ENCODE measurements at regions not wholly inside any gene's neighbourhood (a gene's known extent, or its start where the extent isn't known, plus 50 kb on each side); places are given as distances from the start of the nearest gene placed in this dataset.

DNA sequence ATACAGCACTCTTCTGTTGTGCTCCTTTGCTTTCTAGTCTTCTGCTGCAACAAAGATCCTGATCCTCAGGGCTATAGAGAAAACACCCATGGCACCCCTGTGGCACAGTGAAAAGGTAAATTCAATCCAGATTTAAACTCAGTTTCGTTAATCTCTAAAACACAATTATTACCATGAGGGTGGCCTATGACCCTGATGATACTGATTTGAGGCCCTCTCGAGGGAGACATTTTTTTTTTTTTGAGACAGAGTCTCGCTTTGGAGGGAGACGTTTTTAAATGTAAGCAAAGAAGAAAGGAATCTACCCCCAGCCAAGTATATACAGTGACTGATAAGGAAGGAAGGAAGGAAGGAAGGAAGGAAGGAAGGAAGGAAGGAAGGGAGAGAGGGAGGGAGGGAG is 967.8 kb upstream of the DIAPH2 start:
- WGBS (ENCODE audit: extremely low coverage, insufficient coverage, insufficient read length): no CpG with 5 or more reads among the region's 4 CpGs
- Histone ChIP-seq H3K27me3 (ENCODE audit: insufficient read depth, low read length) (no peaks in the 10 kb centered on the region), H3K36me3 (ENCODE audit: control insufficient read depth in 1 of 2, insufficient read depth in 2 of 2, low read length in 2 of 2) (no peaks in the 10 kb centered on the region), H3K4me3 (ENCODE audit: low read depth, low read length) (no peak overlapping the region), H3K79me2 (ENCODE audit: control insufficient read depth, insufficient read depth, low read length, poor library complexity) (no peaks in the 10 kb centered on the region), H3K9me3 (ENCODE audit: insufficient read depth, low read depth, low read length) (no peaks in the 10 kb centered on the region), H2AFZ (ENCODE audit: insufficient read depth, low read length, poor library complexity) (no peak overlapping the region), H4K12ac (ENCODE audit: low read depth, low read length) (no peak overlapping the region), H2BK120ac (ENCODE audit: insufficient read depth, low read length, poor library complexity) (no peak overlapping the region), H3K18ac (ENCODE audit: low read length) (no peak overlapping the region), H4K8ac (ENCODE audit: low read depth, low read length) (no peak overlapping the region), H3K27ac (ENCODE audit: low read depth, low read length) (no peak overlapping the region), H3K9ac (ENCODE audit: low read length) (no peak overlapping the region), H3K79me1 (ENCODE audit: low read length) (no peaks in the 10 kb centered on the region), H3K4me2 (ENCODE audit: low read length) (no peak overlapping the region), H4K91ac (ENCODE audit: low read depth, low read length) (no peak overlapping the region), H2BK12ac (ENCODE audit: low read length) (no peak overlapping the region), H2BK5ac (ENCODE audit: low read depth, low read length, poor library complexity) (no peak overlapping the region), H3K23ac (ENCODE audit: low read length) (no peak overlapping the region), H3K4ac (ENCODE audit: low read depth, low read length) (no peak overlapping the region), H3K4me1 (ENCODE audit: control insufficient read depth in 1 of 2, insufficient read depth in 2 of 2, low read length in 2 of 2) (no peaks in the 10 kb centered on the region), H3K14ac (ENCODE audit: low read length) (no peak overlapping the region), H2AK5ac (ENCODE audit: low read length) (no peak overlapping the region)
- no peak for DNase-seq

DNA sequence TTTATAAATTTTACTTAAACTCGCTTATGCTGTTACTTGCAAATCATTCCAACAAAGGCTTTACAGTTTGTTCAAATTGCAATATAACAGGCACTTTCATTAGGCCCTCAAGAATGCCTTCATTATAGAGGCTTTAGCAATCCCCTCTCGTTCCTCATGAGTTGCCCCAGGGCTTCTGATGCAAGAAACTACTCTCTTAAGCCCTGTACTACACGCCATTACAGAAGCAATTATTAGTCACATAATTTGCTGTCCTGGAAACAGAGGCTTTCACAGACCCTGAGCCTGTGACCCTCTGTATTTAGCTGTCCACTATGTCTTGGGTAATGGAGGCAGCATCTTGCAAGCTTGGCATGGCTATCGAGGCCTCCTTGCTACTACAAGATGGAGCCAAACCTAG is 965.9 kb upstream of the DIAPH2 start:
- Histone ChIP-seq H3K36me3 (ENCODE audit: control insufficient read depth in 1 of 2, insufficient read depth in 2 of 2, low read length in 2 of 2) (no peaks in the 10 kb centered on the region), H2BK5ac (ENCODE audit: low read depth, low read length, poor library complexity) (no peak overlapping the region), H3K27ac (ENCODE audit: low read depth, low read length) (no peak overlapping the region), H3K9ac (ENCODE audit: low read length) (no peak overlapping the region), H3K14ac (ENCODE audit: low read length) (no peak overlapping the region), H3K18ac (ENCODE audit: low read length) (no peak overlapping the region), H2BK120ac (ENCODE audit: insufficient read depth, low read length, poor library complexity) (no peak overlapping the region), H3K79me1 (ENCODE audit: low read length) (no peaks in the 10 kb centered on the region), H2AFZ (ENCODE audit: insufficient read depth, low read length, poor library complexity) (no peak overlapping the region), H3K4me3 (ENCODE audit: low read depth, low read length) (no peak overlapping the region), H3K4me2 (ENCODE audit: low read length) (no peak overlapping the region), H4K12ac (ENCODE audit: low read depth, low read length) (no peak overlapping the region), H3K79me2 (ENCODE audit: control insufficient read depth, insufficient read depth, low read length, poor library complexity) (no peaks in the 10 kb centered on the region), H2AK5ac (ENCODE audit: low read length) (no peak overlapping the region), H3K4ac (ENCODE audit: low read depth, low read length) (no peak overlapping the region), H3K23ac (ENCODE audit: low read length) (no peak overlapping the region), H4K8ac (ENCODE audit: low read depth, low read length) (no peak overlapping the region), H4K91ac (ENCODE audit: low read depth, low read length) (no peak overlapping the region), H3K4me1 (ENCODE audit: control insufficient read depth in 1 of 2, insufficient read depth in 2 of 2, low read length in 2 of 2) (no peaks in the 10 kb centered on the region), H3K27me3 (ENCODE audit: insufficient read depth, low read length) (no peaks in the 10 kb centered on the region), H2BK12ac (ENCODE audit: low read length) (no peak overlapping the region), H3K9me3 (ENCODE audit: insufficient read depth, low read depth, low read length) (no peaks in the 10 kb centered on the region)
- no CpG with 5 or more reads among the region's 4 CpGs for WGBS (ENCODE audit: extremely low coverage, insufficient coverage, insufficient read length)
- DNase-seq: peak in 1 of 2 donors; percentile 27

GRCh38 chrX:95721011-95721410 is 963.6 kb upstream of the DIAPH2 start:
- WGBS (ENCODE audit: extremely low coverage, insufficient coverage, insufficient read length): no CpG with 5 or more reads among the region's 4 CpGs
- H3K4me3 ChIP-seq (ENCODE audit: low read depth, low read length): no peak overlapping the region
- H3K36me3 ChIP-seq (ENCODE audit: control insufficient read depth in 1 of 2, insufficient read depth in 2 of 2, low read length in 2 of 2): no peaks in the 10 kb centered on the region
- H3K9me3 ChIP-seq (ENCODE audit: insufficient read depth, low read depth, low read length): no peaks in the 10 kb centered on the region
- H3K4me1 ChIP-seq (ENCODE audit: control insufficient read depth in 1 of 2, insufficient read depth in 2 of 2, low read length in 2 of 2): no peaks in the 10 kb centered on the region
- H4K91ac ChIP-seq (ENCODE audit: low read depth, low read length): no peak overlapping the region
- no peak overlapping the region for H4K12ac ChIP-seq (ENCODE audit: low read depth, low read length)
- no peak overlapping the region for H3K4me2 ChIP-seq (ENCODE audit: low read length)
- no peak overlapping the region for H3K27ac ChIP-seq (ENCODE audit: low read depth, low read length)
- H4K8ac ChIP-seq (ENCODE audit: low read depth, low read length): no peak overlapping the region
- no peak overlapping the region for H2AK5ac ChIP-seq (ENCODE audit: low read length)
- H3K27me3 ChIP-seq (ENCODE audit: insufficient read depth, low read length): no peaks in the 10 kb centered on the region
- no peak overlapping the region for H3K4ac ChIP-seq (ENCODE audit: low read depth, low read length)
- H3K79me2 ChIP-seq (ENCODE audit: control insufficient read depth, insufficient read depth, low read length, poor library complexity): no peaks in the 10 kb centered on the region
- H3K9ac ChIP-seq (ENCODE audit: low read length): no peak overlapping the region
- no peak overlapping the region for H2BK120ac ChIP-seq (ENCODE audit: insufficient read depth, low read length, poor library complexity)
- DNase-seq: no peak
- H3K23ac ChIP-seq (ENCODE audit: low read length): no peak overlapping the region
- H3K14ac ChIP-seq (ENCODE audit: low read length): no peak overlapping the region
- no peak overlapping the region for H2AFZ ChIP-seq (ENCODE audit: insufficient read depth, low read length, poor library complexity)
- no peak overlapping the region for H3K18ac ChIP-seq (ENCODE audit: low read length)
- no peaks in the 10 kb centered on the region for H3K79me1 ChIP-seq (ENCODE audit: low read length)
- H2BK5ac ChIP-seq (ENCODE audit: low read depth, low read length, poor library complexity): no peak overlapping the region
- no peak overlapping the region for H2BK12ac ChIP-seq (ENCODE audit: low read length)

DNA sequence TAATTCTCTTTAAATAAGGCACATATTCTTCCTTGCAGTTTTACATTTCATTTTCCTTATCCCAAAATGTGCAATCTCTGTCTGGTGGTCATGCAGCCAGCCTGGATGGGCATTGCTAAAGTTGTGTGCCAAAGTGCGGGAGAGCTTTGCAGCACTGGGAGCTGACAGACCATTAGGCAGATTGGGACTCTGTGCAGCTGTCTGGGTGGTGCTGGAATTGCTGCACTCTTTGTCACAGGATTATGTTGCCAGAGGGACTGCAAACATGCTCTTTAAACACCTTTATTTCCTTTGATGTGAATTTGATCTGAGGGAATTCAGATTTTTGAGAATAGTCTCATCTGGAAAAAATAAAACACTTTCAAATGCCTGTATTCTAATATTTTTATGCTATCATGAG is 956.2 kb upstream of the DIAPH2 start:
- no peak overlapping the region for H3K9ac ChIP-seq (ENCODE audit: low read length)
- no peak overlapping the region for H3K18ac ChIP-seq (ENCODE audit: low read length)
- H4K12ac ChIP-seq (ENCODE audit: low read depth, low read length): no peak overlapping the region
- H3K4me1 ChIP-seq (ENCODE audit: control insufficient read depth in 1 of 2, insufficient read depth in 2 of 2, low read length in 2 of 2): no peaks in the 10 kb centered on the region
- WGBS (ENCODE audit: extremely low coverage, insufficient coverage, insufficient read length): no CpG with 5 or more reads among the region's 1 CpG
- no peak overlapping the region for H2BK120ac ChIP-seq (ENCODE audit: insufficient read depth, low read length, poor library complexity)
- no peak overlapping the region for H2AK5ac ChIP-seq (ENCODE audit: low read length)
- no peak overlapping the region for H3K14ac ChIP-seq (ENCODE audit: low read length)
- DNase-seq: no peak
- no peak overlapping the region for H4K8ac ChIP-seq (ENCODE audit: low read depth, low read length)
- no peak overlapping the region for H4K91ac ChIP-seq (ENCODE audit: low read depth, low read length)
- no peak overlapping the region for H2BK12ac ChIP-seq (ENCODE audit: low read length)
- H3K4ac ChIP-seq (ENCODE audit: low read depth, low read length): no peak overlapping the region
- H3K4me2 ChIP-seq (ENCODE audit: low read length): no peak overlapping the region
- no peaks in the 10 kb centered on the region for H3K9me3 ChIP-seq (ENCODE audit: insufficient read depth, low read depth, low read length)
- no peaks in the 10 kb centered on the region for H3K79me2 ChIP-seq (ENCODE audit: control insufficient read depth, insufficient read depth, low read length, poor library complexity)
- H3K27me3 ChIP-seq (ENCODE audit: insufficient read depth, low read length): no peaks in the 10 kb centered on the region
- no peak overlapping the region for H2AFZ ChIP-seq (ENCODE audit: insufficient read depth, low read length, poor library complexity)
- no peak overlapping the region for H3K27ac ChIP-seq (ENCODE audit: low read depth, low read length)
- no peaks in the 10 kb centered on the region for H3K36me3 ChIP-seq (ENCODE audit: control insufficient read depth in 1 of 2, insufficient read depth in 2 of 2, low read length in 2 of 2)
- no peak overlapping the region for H3K4me3 ChIP-seq (ENCODE audit: low read depth, low read length)
- H3K23ac ChIP-seq (ENCODE audit: low read length): no peak overlapping the region
- H3K79me1 ChIP-seq (ENCODE audit: low read length): no peaks in the 10 kb centered on the region
- no peak overlapping the region for H2BK5ac ChIP-seq (ENCODE audit: low read depth, low read length, poor library complexity)

Measured in trophoblast cell (in vitro differentiated cells and primary cell).